GM12878 (cell line): ENCODE measurements at regions not wholly inside any gene's neighbourhood (a gene's known extent, or its start where the extent isn't known, plus 50 kb on each side); places are given as distances from the start of the nearest gene placed in this dataset.

Experiments
- ATAC-seq: fragments of 200-7000 bp; cut with Tn5 transposase; 3 replicates; pipeline ENCODE4 v1.9.1; 2020; ENCODE audit warnings: mild to moderate bottlenecking, moderate library complexity
- BruUV-seq: library from RNA; stranded (reverse); fragments of 400-500 nt; replicated peaks from 2 replicates; lab custom pipeline; 2021; lab: Mats Ljungman, UMichigan
- CTCF ChIA-PET: fragments of 300-600 bp; sonication (Branson Sonifier 250); formaldehyde crosslinking; extraction: SDS; loops from one replicate; lab custom pipeline; 2021; ENCODE audit warnings: inconsistent platforms; lab: Yijun Ruan, JAX
- POLR2A ChIA-PET: fragments of 350-600 bp; formaldehyde crosslinking; extraction: SDS; loops from one replicate; lab custom pipeline; 2021; ENCODE audit warnings: inconsistent platforms; lab: Charles Lee
- RAD21 ChIA-PET: fragments of 300-600 bp; sonication (Branson Sonifier 250); formaldehyde crosslinking; loops from one replicate; lab custom pipeline; 2023; ENCODE audit warnings: antibody characterized with exemption; ENCODE audit not compliant: unreplicated experiment; lab: Charles Lee
- SMC1A ChIA-PET: fragments of 300-600 bp; sonication (Branson Sonifier 250); formaldehyde crosslinking; loops from one replicate; lab custom pipeline; 2023; ENCODE audit not compliant: unreplicated experiment, uncharacterized antibody; lab: Charles Lee
- DNase-seq: peaks from one replicate; pipeline ENCODE4 v3.0.0-alpha.2; 2011; ENCODE audit warnings: low read depth, low spot score
- FAIRE-seq: peaks from 3 replicates; lab custom pipeline; 2011; peaks lifted over from hg19 to GRCh38; lab: Jason Lieb, UNC
- H2AFZ ChIP-seq: 2 replicates; pipeline ENCODE4 v1.6.0; 2011; ENCODE audit warnings: low read depth, low read length, control low read depth; ENCODE audit not compliant: control insufficient read depth
- H3K27ac ChIP-seq: 2 replicates; pipeline ENCODE4 v1.5.1; 2011; ENCODE audit warnings: control low read depth; ENCODE audit not compliant: control insufficient read depth, insufficient read depth
- H3K27me3 ChIP-seq, 2 experiments: replicated peaks in 1 of 2; 2 replicates each; pipeline versions ENCODE4 v1.6.0 to v1.6.1; 2011; ENCODE audit warnings: low read length in 1 of 2; ENCODE audit not compliant: control insufficient read depth in 2 of 2, insufficient read depth in 2 of 2
- H3K36me3 ChIP-seq, 2 experiments: 2 replicates each; pipeline ENCODE4 v1.5.1; 2011; ENCODE audit warnings: low read length in 1 of 2; ENCODE audit not compliant: control insufficient read depth in 2 of 2, insufficient read depth in 2 of 2
- H3K4me1 ChIP-seq: 2 replicates; pipeline ENCODE4 v1.6.1; 2011; ENCODE audit warnings: mild to moderate bottlenecking, low read length, moderate library complexity, mixed read lengths; ENCODE audit not compliant: control insufficient read depth, insufficient read depth
- H3K4me2 ChIP-seq: 2 replicates; pipeline ENCODE4 v1.6.0; 2011; ENCODE audit warnings: control low read depth; ENCODE audit not compliant: control insufficient read depth, insufficient read depth
- H3K4me3 ChIP-seq: fragments of 200-600 bp; sonication (generic); 2 replicates; pipeline ENCODE4 v1.5.1; 2016
- H3K79me2 ChIP-seq: 2 replicates; pipeline ENCODE4 v1.6.0; 2011; ENCODE audit warnings: low read length; ENCODE audit not compliant: control insufficient read depth, insufficient read depth
- H3K9ac ChIP-seq: 2 replicates; pipeline ENCODE4 v1.8.0; 2011; ENCODE audit warnings: low read length, control low read depth, mixed read lengths; ENCODE audit not compliant: control insufficient read depth, insufficient read depth
- H3K9me3 ChIP-seq: replicated peaks from 3 replicates; pipeline ENCODE4 v1.5.1; 2011; ENCODE audit warnings: mild to moderate bottlenecking, low read length; ENCODE audit not compliant: control insufficient read depth, insufficient read depth
- H4K20me1 ChIP-seq: 2 replicates; pipeline ENCODE4 v1.6.0; 2011; ENCODE audit not compliant: control insufficient read depth, insufficient read depth
- CBX3 ChIP-seq: fragments of 200-600 bp; sonication (generic); IDR thresholded peaks from 2 replicates; pipeline ENCODE4 v1.6.1; 2016; ENCODE audit warnings: low read depth, borderline replicate concordance
- CHD1 ChIP-seq: IDR thresholded peaks from 2 replicates; pipeline ENCODE4 v1.6.1; 2012; ENCODE audit warnings: low read depth, low read length, improper control_type of control experiment
- EGR1 ChIP-seq, 2 experiments: IDR thresholded peaks; 1 replicate in 1 of 2; 2 replicates in 1 of 2; pipeline ENCODE4 v1.6.1; 2011 to 2012; ENCODE audit warnings: low read depth in 2 of 2, low read length in 2 of 2, borderline replicate concordance in 1 of 2, mild to moderate bottlenecking in 1 of 2, moderate library complexity in 1 of 2
- RAD51 ChIP-seq: fragments of 450-650 bp; IDR thresholded peaks from 2 replicates; pipeline ENCODE4 v1.6.1; 2016; ENCODE audit warnings: moderate library complexity, mild to moderate bottlenecking, inconsistent platforms
- YBX1 ChIP-seq: fragments of 450-650 bp; IDR thresholded peaks from 2 replicates; pipeline ENCODE4 v1.6.1; 2016; ENCODE audit warnings: antibody characterized with exemption
- WGBS: methylation state at CpG from one replicate; pipeline ENCODE4 v1.1.6; 2016; ENCODE audit warnings: low lambda C conversion rate; ENCODE audit not compliant: insufficient replicate concordance, insufficient coverage; ENCODE audit errors: missing lambda C conversion rate; 5-methylcytosine and 5-hydroxymethylcytosine counted together
- in situ Hi-C: fragments of 300-500 bp; cut with MboI; formaldehyde crosslinking; loops from 9 replicates; pipeline ENCODE4 v1.14.3; 2018; ENCODE audit warnings: mixed read lengths
- intact Hi-C: fragments of 100-400 bp; cut with micrococcal nuclease; formaldehyde crosslinking; loops from one replicate; pipeline ENCODE4 v1.14.2; 2022; ENCODE audit not compliant: unreplicated experiment

- in situ Hi-C loops = no loop called here
- BruUV-seq = no TSS peak
- no peak overlapping the region for H3K4me2 ChIP-seq
- ATAC-seq = peak; percentile 80
- CTCF ChIA-PET = interaction anchor here (2.1 kb wide), 1 partner anchor 11 kb away, joined by 9 read pairs; no protein-coding TSS in a partner anchor
- H3K27ac ChIP-seq = no peak overlapping the region
- 8% methylated on average over 8 of the region's 8 CpGs for WGBS
- RAD21 ChIA-PET = interaction anchor here (1.3 kb wide), 1 partner anchor 35 kb away, joined by 3 read pairs; no protein-coding TSS in a partner anchor
- no peaks in the 10 kb centered on the region for H3K79me2 ChIP-seq
- no peaks in the 10 kb centered on the region for H3K27me3 ChIP-seq
- intact Hi-C loops = no loop called here
- H4K20me1 ChIP-seq = no peaks in the 10 kb centered on the region
- DNase-seq = no peak
- H3K4me1 ChIP-seq = no peaks in the 10 kb centered on the region
- FAIRE-seq = no peak
- H3K4me3 ChIP-seq = no peak overlapping the region
- no peak overlapping the region for H2AFZ ChIP-seq
- H3K9ac ChIP-seq = no peak overlapping the region
- POLR2A ChIA-PET = no interaction called here
- peak; percentile 58; the same call in 1 of the 2 replicates for TF ChIP-seq RAD51
- TF ChIP-seq EGR1 (IDR thresholded peaks at IDR 0.05; ENCODE audit: borderline replicate concordance in 1 of 2, low read depth in 2 of 2, low read length in 2 of 2) = no peak
- SMC1A ChIA-PET = interaction anchor here (0.6 to 1.7 kb wide), 2 partner anchors 11 to 28 kb away, joined by 3 to 6 read pairs; no protein-coding TSS in a partner anchor
- no peaks in the 10 kb centered on the region; the same call in 2 of the 3 replicates for H3K9me3 ChIP-seq
- H3K36me3 ChIP-seq = no peaks in the 10 kb centered on the region
Observed at GRCh38 chr1:178020968-178021640, 51.2 kb upstream of the SEC16B start.

- RAD21 ChIA-PET = interaction anchor here (1.3 kb wide), 1 partner anchor 34 kb away, joined by 3 read pairs; no protein-coding TSS in a partner anchor
- no peak overlapping the region for H3K27ac ChIP-seq
- H3K9me3 ChIP-seq = no peaks in the 10 kb centered on the region; the same call in 2 of the 3 replicates
- no peak for ATAC-seq
- no peaks in the 10 kb centered on the region for H3K36me3 ChIP-seq
- WGBS = 13% methylated on average over 4 of the region's 4 CpGs
- no peak overlapping the region for H2AFZ ChIP-seq
- DNase-seq = no peak
- TF ChIP-seq CBX3 (no peak), YBX1 (no peak), CHD1 (no peak), RAD51 (no peak)
- SMC1A ChIA-PET = interaction anchor here (0.6 to 1.7 kb wide), 2 partner anchors 10 to 27 kb away, joined by 3 to 6 read pairs; no protein-coding TSS in a partner anchor
- POLR2A ChIA-PET = no interaction called here
- H3K4me2 ChIP-seq = no peak overlapping the region
- no TSS peak for BruUV-seq
- CTCF ChIA-PET = interaction anchor here (2.1 kb wide), 1 partner anchor 10 kb away, joined by 9 read pairs; no protein-coding TSS in a partner anchor
- no peak overlapping the region for H3K9ac ChIP-seq
- H3K79me2 ChIP-seq = no peaks in the 10 kb centered on the region
- no peak overlapping the region for H3K4me3 ChIP-seq
- FAIRE-seq = no peak
- no peaks in the 10 kb centered on the region for H3K4me1 ChIP-seq
- in situ Hi-C loops (no loop called here), intact Hi-C loops (no loop called here)
- no peaks in the 10 kb centered on the region for H3K27me3 ChIP-seq
- H4K20me1 ChIP-seq = no peaks in the 10 kb centered on the region
Observed at GRCh38 chr1:178021950-178022349, 52.1 kb upstream of the SEC16B start.
